Psoas muscle (tissue), 7 donors: ENCODE measurements at regions not wholly inside any gene's neighbourhood (a gene's known extent, or its start where the extent isn't known, plus 50 kb on each side); places are given as distances from the start of the nearest gene placed in this dataset.
"Not testable (repeated sequence)": the region's sequence is repeated elsewhere in the genome, so short reads cannot be mapped to it uniquely, and the experiment has no call there.

Experiments used
- ATAC-seq, 4 donors: fragments of 200-7000 bp; cut with Tn5 transposase; one replicate each; pipeline ENCODE4 v1.9.1; 2020; ENCODE audit warnings: moderate library complexity in 3 of 4, mild to moderate bottlenecking in 2 of 4
- DNase-seq, 2 donors: peaks; one replicate each; pipeline ENCODE4 v3.0.0-alpha.2; 2020
- H3K27ac ChIP-seq: fragments of 200-600 bp; one replicate; pipeline ENCODE4 v1.8.0; 2022
- H3K27me3 ChIP-seq, 3 donors: fragments of 200-600 bp in 1 of 3; one replicate each; pipeline versions ENCODE4 v1.6.1 to v1.8.0; 2013 to 2022; ENCODE audit warnings: low read length in 2 of 3, mild to moderate bottlenecking in 2 of 3, moderate library complexity in 1 of 3; ENCODE audit not compliant: insufficient read depth in 3 of 3
- H3K36me3 ChIP-seq, 2 donors: fragments of 200-600 bp in 1 of 2; one replicate each; pipeline versions ENCODE4 v1.6.1 to v1.8.0; 2013 to 2022; ENCODE audit warnings: low read depth in 1 of 2, mild to moderate bottlenecking in 1 of 2, moderate library complexity in 1 of 2; ENCODE audit not compliant: insufficient read depth in 1 of 2
- H3K4me1 ChIP-seq: fragments of 200-600 bp; one replicate; pipeline ENCODE4 v1.8.0; 2022
- H3K4me3 ChIP-seq: fragments of 200-600 bp; one replicate; pipeline ENCODE4 v1.8.0; 2022; ENCODE audit warnings: mild to moderate bottlenecking
- H3K9me3 ChIP-seq: fragments of 200-600 bp; one replicate; pipeline ENCODE4 v1.8.0; 2022
- CTCF ChIP-seq: fragments of 200-600 bp; IDR thresholded peaks from one replicate; pipeline ENCODE4 v1.8.0; 2022; ENCODE audit warnings: antibody characterized with exemption
- WGBS, 3 donors: extraction: QIAGEN DNeasy Blood & Tissue Kit; methylation state at CpG; one replicate each; pipeline versions ENCODE4 v1.1.6 to v1.1.7; 2013; 5-methylcytosine and 5-hydroxymethylcytosine counted together
- intact Hi-C, 2 donors: fragments of 100-400 bp; cut with DNase I; formaldehyde crosslinking; loops; one replicate each; pipeline versions ENCODE4 v1.11.0 to v1.14.2; 2022
- donor health status: healthy with polysubstance abuse.
- donor health status: DM: no; HTN: no; CAD: no; lungs with moderate emphysema.
- donor health status: Bipolar disorder and iron deficiency.
- donor health status: healthy.
- donor health status: DM: yes; HTN: yes; CAD: no.
- donor health status: DM: no; HTN: no; CAD: no.
- donor health status: DM: yes; HTN: yes; CAD: no.

- Histone ChIP-seq H3K27ac (no peak overlapping the region), H3K27me3 (peaks cover 0 to 5% (median 2%) of the 10 kb centered on the region in 3 donors), H3K9me3 (no peaks in the 10 kb centered on the region), H3K4me3 (no peak overlapping the region), H3K4me1 (no peaks in the 10 kb centered on the region), H3K36me3 (no peaks in the 10 kb centered on the region)
- ATAC-seq (no peak), DNase-seq (peak in 1 of 2 donors; percentile 13)
- 54 to 65% (median 61%) methylated on average over 1 of the region's 1 CpG for WGBS, 3 donors
- intact Hi-C loops = no loop called here
- TF ChIP-seq CTCF = no peak
Measured at GRCh38 chr1:30460661-30461060, 262.7 kb downstream of the MATN1 start.

GRCh38 chr1:30458730-30459485, 264.5 kb downstream of the MATN1 start:
- H3K27ac ChIP-seq, H3K27me3 ChIP-seq, H3K9me3 ChIP-seq, H3K4me1 ChIP-seq, intact Hi-C loops, H3K4me3 ChIP-seq, H3K36me3 ChIP-seq, ATAC-seq, DNase-seq: not testable (repeated sequence)
- 84 to 90% (median 90%) methylated on average over 13 of the region's 13 CpGs for WGBS, 3 donors

GRCh38 chr1:30452925-30453324, 270.5 kb downstream of the MATN1 start:
- no peak for TF ChIP-seq CTCF
- H3K36me3 ChIP-seq = no peaks in the 10 kb centered on the region

GRCh38 chr1:30452170-30452569, 271.2 kb downstream of the MATN1 start:
- no peak overlapping the region for H3K4me3 ChIP-seq
- 52 to 76% (median 73%) methylated on average over 2 of the region's 2 CpGs for WGBS, 3 donors
- no peaks in the 10 kb centered on the region for H3K4me1 ChIP-seq
- no peak for TF ChIP-seq CTCF
- no peak for DNase-seq
- no peak overlapping the region for H3K27ac ChIP-seq
- intact Hi-C loops = no loop called here
- no peaks in the 10 kb centered on the region for H3K36me3 ChIP-seq
- ATAC-seq = no peak
- no peaks in the 10 kb centered on the region for H3K9me3 ChIP-seq
- no peaks in the 10 kb centered on the region for H3K27me3 ChIP-seq

More at GRCh38 chr1:30452925-30453324, 270.5 kb downstream of the MATN1 start:
- Histone ChIP-seq H3K4me1 (no peaks in the 10 kb centered on the region), H3K9me3 (no peaks in the 10 kb centered on the region), H3K4me3 (no peak overlapping the region), H3K27me3 (no peaks in the 10 kb centered on the region), H3K27ac (no peak overlapping the region)
- 89 to 98% (median 89%) methylated on average over 2 of the region's 2 CpGs for WGBS, 3 donors
- DNase-seq (no peak), ATAC-seq (no peak)
- intact Hi-C loops = no loop called here

GRCh38 chr1:30451532-30452125, 271.8 kb downstream of the MATN1 start:
- TF ChIP-seq CTCF = no peak
- intact Hi-C loops = no loop called here
- WGBS, 3 donors = 85 to 95% (median 90%) methylated on average over 14 of the region's 14 CpGs
- H3K9me3 ChIP-seq = no peaks in the 10 kb centered on the region
- no peak overlapping the region for H3K4me3 ChIP-seq
- no peak overlapping the region for H3K27ac ChIP-seq
- no peaks in the 10 kb centered on the region for H3K4me1 ChIP-seq
- ATAC-seq (no peak), DNase-seq (no peak)
- no peaks in the 10 kb centered on the region for H3K36me3 ChIP-seq
- H3K27me3 ChIP-seq = no peaks in the 10 kb centered on the region
